COLO829 (cell line): ENCODE measurements at regions not wholly inside any gene's neighbourhood (a gene's known extent, or its start where the extent isn't known, plus 50 kb on each side); places are given as distances from the start of the nearest gene placed in this dataset.
A peak's percentile ranks its signal among the peaks of the same experiment; 100 is the strongest.

Experiments
- DNase-seq: peaks from one replicate; pipeline ENCODE4 v3.0.0; 2012; ENCODE audit warnings: low spot score

DNA sequence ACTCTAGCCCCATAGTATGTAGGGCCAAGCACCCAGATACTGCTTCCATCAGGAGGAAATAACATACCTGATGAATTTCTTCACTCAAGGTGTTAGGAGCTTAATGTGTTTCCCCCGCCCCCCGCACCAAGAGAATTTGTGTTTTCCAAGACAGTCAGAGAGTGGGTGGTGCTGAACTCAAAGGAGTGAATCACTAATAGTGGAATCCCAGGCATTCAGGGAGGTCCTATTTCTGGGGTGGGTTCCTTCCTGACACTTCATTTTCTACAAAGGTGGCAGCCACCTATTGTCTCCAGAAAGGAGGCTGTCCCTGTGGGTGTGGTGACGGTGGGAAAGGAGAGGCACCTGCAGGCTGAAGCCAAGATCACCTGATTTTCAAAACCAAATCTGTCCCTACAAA lies 50.8 kb upstream of the ELF5 start:
- DNase-seq, result no peak

DNA sequence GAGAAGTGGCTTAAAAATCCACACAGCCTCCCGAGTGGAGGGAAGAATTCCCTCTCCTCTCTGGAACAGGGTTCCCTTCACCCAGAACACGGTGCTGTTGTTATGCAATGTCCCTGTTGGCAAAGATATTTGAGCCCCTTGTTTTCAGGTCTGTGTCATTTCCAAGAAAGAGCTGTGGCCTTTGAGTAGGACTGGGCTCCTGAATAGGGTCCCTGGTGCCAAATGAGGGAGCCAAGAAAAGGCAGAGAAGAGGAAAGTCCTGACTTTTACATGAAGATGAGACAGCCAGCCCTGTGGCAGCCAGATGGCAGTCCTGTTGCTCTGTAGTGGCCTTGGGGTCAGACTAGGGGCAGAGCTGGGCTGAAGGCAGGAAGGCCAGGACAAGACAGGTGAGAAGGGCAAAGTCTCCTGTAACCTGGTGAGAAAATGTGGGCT lies 51.2 kb upstream of the ELF5 start:
- no peak for DNase-seq

DNA sequence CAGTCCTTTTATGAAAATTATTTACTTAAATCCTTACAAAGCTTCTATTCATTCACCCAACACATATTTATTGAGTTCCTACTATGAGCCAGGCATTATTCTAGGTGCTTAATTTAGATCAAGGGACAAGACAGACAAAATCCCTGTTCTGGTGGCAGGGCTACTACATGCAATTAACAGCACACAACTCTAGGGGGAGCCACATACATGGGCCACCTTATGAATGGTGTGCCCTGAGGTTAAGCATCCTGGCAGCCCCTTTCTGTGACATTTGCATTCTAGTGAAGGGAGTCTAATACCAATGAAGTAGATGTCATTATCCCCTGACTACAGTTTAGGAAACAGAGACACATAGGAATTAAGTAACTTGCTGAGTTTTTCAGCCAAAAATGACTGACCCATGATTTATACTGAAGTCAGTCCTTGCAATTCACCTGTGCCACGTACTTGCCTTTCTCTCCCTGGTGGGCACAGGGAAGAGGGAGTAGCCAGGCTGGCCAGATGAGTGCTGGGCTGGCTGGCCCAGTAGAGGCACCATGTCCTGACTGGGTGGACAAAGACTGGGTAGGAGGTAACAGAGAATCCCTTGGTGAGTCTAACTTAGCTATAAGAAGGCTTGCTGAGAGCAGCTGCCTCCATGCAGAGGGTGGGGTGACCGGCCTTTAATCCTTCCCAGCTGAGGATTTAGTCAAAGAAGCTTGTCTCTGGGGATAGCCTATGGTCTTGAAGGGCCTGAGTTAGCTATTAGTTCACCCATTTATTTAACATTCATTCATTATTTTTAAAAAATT lies 52.0 kb upstream of the ELF5 start:
- peak; percentile 29 for DNase-seq

DNA sequence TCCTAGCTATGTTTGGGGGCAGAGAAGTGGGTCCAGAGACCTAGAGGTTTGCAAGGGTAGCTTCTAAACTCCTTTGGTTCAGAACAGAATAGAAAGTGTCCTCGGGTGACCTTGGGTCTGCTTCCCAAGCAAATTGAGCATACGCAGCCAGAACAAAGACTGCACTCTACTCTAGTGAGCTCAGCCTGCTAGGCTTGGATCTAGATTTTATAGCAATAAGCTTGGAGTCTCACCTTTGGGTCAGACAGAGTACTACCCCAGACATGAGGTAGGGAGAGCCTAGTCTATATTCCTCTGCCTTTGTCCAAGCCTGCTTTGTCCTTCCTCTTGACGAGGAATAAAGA lies 52.6 kb upstream of the ELF5 start:
- DNase-seq, result no peak

DNA sequence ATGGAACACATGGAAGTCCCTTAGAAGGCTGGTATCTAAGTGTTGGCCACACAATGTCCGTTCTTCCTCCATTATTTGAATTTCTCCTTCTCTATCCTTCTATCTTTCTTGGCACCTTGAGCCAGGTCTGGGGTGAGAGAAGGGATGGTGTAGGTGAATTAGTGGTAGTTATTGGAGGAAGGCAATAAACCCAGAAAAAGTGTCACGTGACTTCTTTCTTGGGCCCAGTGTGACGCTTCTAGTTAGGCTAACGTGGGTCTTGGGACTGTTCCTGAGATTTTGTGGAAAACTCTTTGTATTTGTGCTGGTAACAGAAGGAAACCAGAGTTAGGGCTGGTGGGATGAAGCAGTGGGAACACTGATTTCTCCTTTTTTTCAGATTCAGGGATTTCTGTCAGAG lies 53.1 kb upstream of the ELF5 start:
- DNase-seq, result no peak

DNA sequence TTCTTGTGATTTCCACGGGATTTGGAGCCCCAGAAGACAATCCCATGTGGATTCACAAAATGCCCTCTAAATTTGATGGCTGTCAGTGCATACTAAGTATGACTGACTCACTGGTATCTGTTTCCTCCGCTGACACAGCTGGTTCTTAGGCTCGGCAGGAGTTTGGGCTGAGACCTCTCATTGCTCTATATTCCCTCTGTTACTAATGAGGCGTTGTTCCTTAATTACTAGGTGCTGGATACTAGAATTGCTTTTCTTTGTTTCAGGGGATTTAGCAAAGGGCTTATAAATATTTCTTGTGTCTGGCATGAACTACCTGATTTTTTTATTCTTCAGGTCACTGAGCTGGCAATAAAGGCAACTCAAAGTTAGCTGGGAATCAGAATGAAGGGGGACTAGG lies 53.2 kb upstream of the EHF start:
- no peak for DNase-seq

DNA sequence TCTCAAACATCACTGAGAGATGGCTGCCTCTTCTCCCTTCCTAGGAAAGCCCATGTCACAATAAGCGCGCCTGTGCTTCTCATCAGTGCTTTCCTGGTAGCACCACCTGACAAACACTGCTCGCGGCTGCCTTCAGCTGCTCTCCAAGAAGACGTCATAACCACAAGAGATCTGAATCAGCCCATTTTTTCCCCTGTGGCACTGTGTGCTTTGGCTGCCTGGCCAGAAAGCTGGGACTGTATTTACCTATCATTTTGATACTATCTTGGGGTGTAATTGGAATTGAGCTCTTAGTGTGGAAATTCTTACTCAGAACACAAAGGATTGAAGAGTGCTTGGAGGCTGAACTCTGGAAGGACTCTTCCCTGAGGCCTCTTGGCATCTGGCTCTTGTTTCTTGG lies 50.3 kb upstream of the EHF start:
- no peak for DNase-seq
